HEK293 (cell line): ENCODE measurements at regions not wholly inside any gene's neighbourhood (a gene's known extent, or its start where the extent isn't known, plus 50 kb on each side); places are given as distances from the start of the nearest gene placed in this dataset.

Source experiments
- AEBP2 ChIP-seq: fragments of 450-650 bp; formaldehyde crosslinking; IDR thresholded peaks from 2 replicates; pipeline ENCODE4 v1.5.1; 2016; ENCODE audit warnings: missing biosample characterization, missing genetic modification characterization, borderline replicate concordance
- CTCF ChIP-seq: fragments of 450-650 bp; formaldehyde crosslinking; IDR thresholded peaks from 2 replicates; pipeline ENCODE4 v1.5.1; 2016; ENCODE audit warnings: missing biosample characterization, missing genetic modification characterization
- KLF9 ChIP-seq: fragments of 450-650 bp; formaldehyde crosslinking; IDR thresholded peaks from 2 replicates; pipeline ENCODE4 v1.5.1; 2016; ENCODE audit warnings: missing biosample characterization, missing genetic modification characterization, low read depth
- REST ChIP-seq: fragments of 450-650 bp; formaldehyde crosslinking; IDR thresholded peaks from 2 replicates; pipeline ENCODE4 v1.5.1; 2016; ENCODE audit warnings: missing biosample characterization, missing genetic modification characterization
- SP2 ChIP-seq: fragments of 450-650 bp; formaldehyde crosslinking; IDR thresholded peaks from 2 replicates; pipeline ENCODE4 v1.5.1; 2016; ENCODE audit warnings: missing biosample characterization, missing genetic modification characterization
- ZEB2 ChIP-seq: fragments of 450-650 bp; formaldehyde crosslinking; IDR thresholded peaks from 2 replicates; pipeline ENCODE4 v1.5.1; 2016; ENCODE audit warnings: missing biosample characterization, missing genetic modification characterization
- ZNF280D ChIP-seq: fragments of 450-650 bp; formaldehyde crosslinking; IDR thresholded peaks from 2 replicates; pipeline ENCODE4 v1.5.1; 2016; ENCODE audit warnings: missing biosample characterization, missing genetic modification characterization
- ZNF449 ChIP-seq: fragments of 450-650 bp; formaldehyde crosslinking; IDR thresholded peaks from 2 replicates; pipeline ENCODE4 v1.5.1; 2017; ENCODE audit warnings: missing biosample characterization, mild to moderate bottlenecking, missing genetic modification characterization, moderate library complexity
- ZNF473 ChIP-seq: fragments of 450-650 bp; formaldehyde crosslinking; IDR thresholded peaks from 2 replicates; pipeline ENCODE4 v1.5.1; 2017; ENCODE audit warnings: missing biosample characterization, missing genetic modification characterization
- ZNF571 ChIP-seq: fragments of 450-650 bp; formaldehyde crosslinking; IDR thresholded peaks from 2 replicates; pipeline ENCODE4 v1.5.0; 2017; ENCODE audit warnings: missing biosample characterization, missing genetic modification characterization
- ZNF704 ChIP-seq: fragments of 450-650 bp; formaldehyde crosslinking; IDR thresholded peaks from 2 replicates; pipeline ENCODE4 v1.5.1; 2016; ENCODE audit warnings: missing biosample characterization, missing genetic modification characterization
- ZSCAN30 ChIP-seq: fragments of 450-650 bp; IDR thresholded peaks from 2 replicates; pipeline ENCODE4 v1.5.1; 2018; ENCODE audit warnings: missing biosample characterization, mild to moderate bottlenecking, missing genetic modification characterization, moderate library complexity

- TF ChIP-seq ZNF280D (tag by site-specific recombination) = no peak
- TF ChIP-seq KLF9 (tag by site-specific recombination) = no peak
- no peak for TF ChIP-seq ZEB2 (tag by site-specific recombination)
- TF ChIP-seq AEBP2 (tag by site-specific recombination) = no peak
- no peak for TF ChIP-seq CTCF (tag by site-specific recombination)
- no peak for TF ChIP-seq REST
- no peak for TF ChIP-seq ZSCAN30 (tag by site-specific recombination)
- TF ChIP-seq ZNF473 = no peak
- TF ChIP-seq ZNF449 (tag by site-specific recombination) = no peak
- TF ChIP-seq SP2 (tag by site-specific recombination) = no peak
- no peak for TF ChIP-seq ZNF704
- no peak for TF ChIP-seq ZNF571 (tag by site-specific recombination)
Measured at GRCh38 chr2:187873132-187873531, 318.9 kb upstream of the TFPI start.
